HG03175 (cell line): ENCODE measurements at regions not wholly inside any gene's neighbourhood (a gene's known extent, or its start where the extent isn't known, plus 50 kb on each side); places are given as distances from the start of the nearest gene placed in this dataset.

Source experiments
- ATAC-seq: cut with Tn5 transposase; IDR thresholded peaks from one replicate; pipeline ENCODE4 v1.9.1; 2021; ENCODE audit warnings: mild to moderate bottlenecking, moderate library complexity; ENCODE audit not compliant: unreplicated experiment

- ATAC-seq, result no peak
Observed at GRCh38 chr1:62978741-62979140, 194.8 kb downstream of the ATG4C start.

DNA sequence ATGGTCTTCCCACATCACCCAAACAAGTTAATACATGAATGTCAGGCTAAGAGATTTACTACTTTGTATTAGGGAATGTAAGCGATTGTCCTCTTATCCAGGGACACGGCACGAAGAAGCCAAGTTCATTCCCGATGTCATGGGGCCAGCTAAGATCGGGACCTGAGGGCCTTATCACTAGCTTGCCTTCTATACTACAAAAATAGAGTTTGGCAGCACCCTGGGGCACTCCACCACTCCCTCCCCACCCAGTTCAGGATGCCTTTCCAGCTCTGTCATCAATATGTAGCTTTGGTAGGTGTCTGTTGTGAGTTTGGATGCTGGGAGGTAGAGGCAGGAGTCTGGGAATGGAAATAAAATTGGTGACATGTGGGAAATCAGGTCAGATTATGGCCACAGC, 197.5 kb downstream of the ATG4C start:
- no peak for ATAC-seq

GRCh38 chr1:62988867-62989266, 204.9 kb downstream of the ATG4C start:
- ATAC-seq, result no peak

GRCh38 chr1:62989497-62989896, 205.6 kb downstream of the ATG4C start:
- ATAC-seq, result no peak

DNA sequence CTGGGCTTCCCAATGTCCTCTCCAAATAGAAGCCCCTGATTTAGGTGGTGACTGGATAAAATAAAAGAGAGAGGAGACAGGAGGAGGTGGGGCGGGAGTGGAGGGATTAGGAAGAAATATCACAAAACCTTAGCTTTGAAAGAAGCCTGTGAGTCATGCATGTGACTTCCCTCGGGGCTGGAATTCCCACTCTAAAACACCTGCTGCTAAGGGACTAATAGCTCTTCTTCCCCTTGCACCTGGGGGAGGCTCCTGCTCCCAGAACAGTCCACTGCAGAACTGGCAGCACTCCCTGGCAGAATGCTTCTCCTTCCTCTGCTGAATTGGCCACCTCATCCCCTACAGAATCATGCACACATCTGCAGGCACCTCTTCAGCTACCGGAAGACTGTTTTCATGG, 207.2 kb downstream of the ATG4C start:
- ATAC-seq, result no peak

GRCh38 chr1:62993844-62994243, 209.9 kb downstream of the ATG4C start:
- ATAC-seq, result no peak

- no peak for ATAC-seq
Observed at GRCh38 chr1:62995173-62995572, 211.2 kb downstream of the ATG4C start.

- no peak for ATAC-seq
Observed at GRCh38 chr1:62997884-62998283, 214.0 kb downstream of the ATG4C start.

- no peak for ATAC-seq
Observed at GRCh38 chr1:62998845-62999649, 215.1 kb downstream of the ATG4C start.

DNA sequence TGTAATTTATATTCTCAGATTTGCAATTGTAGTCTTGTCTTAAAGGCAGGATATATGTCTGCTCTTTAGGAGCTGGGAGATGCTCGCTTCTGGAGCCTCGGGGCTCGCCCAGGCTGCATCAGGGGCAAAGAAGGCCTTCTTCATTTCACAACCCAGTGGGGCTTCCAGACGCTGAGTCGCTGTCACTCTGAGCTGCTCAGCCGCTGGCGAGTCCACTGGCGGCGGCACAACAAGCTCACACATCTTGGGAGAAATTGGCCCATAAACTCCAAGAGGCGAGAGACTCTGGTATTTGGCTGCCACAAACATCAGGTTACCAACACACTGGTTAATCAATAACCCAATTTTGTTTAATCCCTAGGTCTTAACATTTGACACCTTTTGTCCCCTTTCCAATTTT, 216.6 kb downstream of the ATG4C start:
- no peak for ATAC-seq

DNA sequence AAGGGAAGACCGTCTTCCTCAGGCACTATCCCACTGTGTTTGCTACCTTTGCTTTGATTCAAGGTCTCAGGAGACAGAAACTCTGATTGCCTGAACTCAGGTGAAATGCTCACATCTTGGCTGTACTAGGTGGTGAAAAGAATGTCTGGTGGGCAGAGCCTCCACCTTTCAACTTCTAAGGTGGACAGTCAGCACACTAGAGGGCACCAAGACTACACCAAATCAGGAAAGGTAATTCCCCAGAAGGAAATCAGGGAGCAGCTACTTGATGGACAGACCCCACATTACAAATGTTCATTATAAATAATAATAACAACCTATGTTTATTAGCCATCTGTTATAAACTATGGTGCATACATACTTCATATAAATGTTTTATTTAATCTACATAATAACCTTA, 220.9 kb downstream of the ATG4C start:
- no peak for ATAC-seq

DNA sequence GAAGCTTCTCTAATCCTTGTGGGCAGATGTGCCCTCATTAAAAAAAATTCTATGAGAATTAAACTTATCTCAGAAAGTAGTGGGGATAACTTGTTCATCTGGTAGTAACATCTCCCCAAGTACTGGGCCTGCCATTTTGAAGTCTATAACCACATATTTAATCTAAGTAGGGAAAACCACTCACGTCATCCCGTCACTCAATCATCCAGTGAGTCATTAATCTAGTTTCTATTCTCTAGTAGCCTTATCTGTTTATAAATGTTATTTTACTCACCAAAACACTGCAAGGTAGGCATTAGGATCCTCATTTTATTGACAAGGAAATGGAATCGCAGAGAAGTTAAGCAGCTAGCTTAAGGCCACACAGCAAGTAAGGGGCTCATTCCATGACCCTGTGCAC, 221.9 kb downstream of the ATG4C start:
- ATAC-seq, result no peak

GRCh38 chr1:63009421-63009820, 225.5 kb downstream of the ATG4C start:
- no peak for ATAC-seq

DNA sequence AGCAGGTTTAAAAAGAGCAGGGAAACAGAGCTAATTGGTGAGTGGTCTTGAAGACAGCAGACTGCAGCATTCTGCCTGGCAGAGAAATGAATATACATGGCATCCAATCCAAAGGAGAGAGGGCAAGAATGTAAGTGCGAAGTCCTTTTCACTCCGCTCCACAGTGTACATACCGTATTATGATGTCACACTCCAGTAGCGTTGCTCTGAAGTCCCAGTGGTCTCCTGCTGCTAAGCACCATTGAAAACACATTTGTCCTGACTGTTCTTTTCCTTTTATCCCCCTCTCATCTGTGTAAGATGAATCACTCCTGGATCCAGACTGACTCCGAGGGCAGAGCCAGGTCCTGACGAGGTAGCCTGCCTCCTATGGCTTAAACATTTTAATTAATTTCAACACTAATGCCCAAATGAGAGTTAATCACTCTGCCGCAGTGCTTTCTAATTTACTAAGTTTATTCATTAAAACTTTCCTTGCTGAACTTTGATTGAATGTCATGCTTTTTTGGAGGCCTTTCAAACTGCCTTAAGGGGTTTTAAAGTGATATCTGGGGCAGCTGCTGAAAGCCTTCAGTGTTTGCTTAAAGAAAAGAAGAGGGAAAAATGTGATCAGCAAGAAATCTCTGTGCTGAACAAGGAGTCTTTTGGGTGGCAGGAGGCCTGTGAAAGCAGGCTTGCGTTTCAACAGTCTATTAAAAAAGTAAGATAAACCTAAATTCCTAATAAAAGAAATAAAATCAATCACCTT, 227.2 kb downstream of the ATG4C start:
- no peak for ATAC-seq

GRCh38 chr1:63012339-63012738, 228.4 kb downstream of the ATG4C start:
- no peak for ATAC-seq

- ATAC-seq, result no peak
Observed at GRCh38 chr1:63014267-63014666, 230.3 kb downstream of the ATG4C start.

GRCh38 chr1:63022319-63022718, 238.4 kb downstream of the ATG4C start:
- ATAC-seq, result no peak

DNA sequence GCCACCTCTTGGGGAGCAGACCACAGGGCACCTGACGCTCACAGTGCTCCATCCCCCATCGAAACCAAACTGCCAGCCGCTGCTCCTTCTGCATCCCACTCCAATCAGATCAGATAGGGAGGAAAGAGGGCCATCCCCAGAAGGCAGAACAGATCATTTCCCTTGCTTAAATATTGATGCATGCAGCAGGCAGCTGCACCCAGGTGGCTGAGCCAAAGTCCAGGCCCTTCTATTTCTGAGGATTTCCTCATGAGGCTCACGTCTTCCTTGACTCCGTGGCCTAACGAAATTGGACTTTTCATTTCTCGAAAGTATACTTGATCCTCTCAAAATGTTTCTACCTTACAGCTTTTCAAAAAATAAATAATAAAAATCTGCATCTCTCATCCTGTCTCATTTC, 239.2 kb downstream of the ATG4C start:
- no peak for ATAC-seq

DNA sequence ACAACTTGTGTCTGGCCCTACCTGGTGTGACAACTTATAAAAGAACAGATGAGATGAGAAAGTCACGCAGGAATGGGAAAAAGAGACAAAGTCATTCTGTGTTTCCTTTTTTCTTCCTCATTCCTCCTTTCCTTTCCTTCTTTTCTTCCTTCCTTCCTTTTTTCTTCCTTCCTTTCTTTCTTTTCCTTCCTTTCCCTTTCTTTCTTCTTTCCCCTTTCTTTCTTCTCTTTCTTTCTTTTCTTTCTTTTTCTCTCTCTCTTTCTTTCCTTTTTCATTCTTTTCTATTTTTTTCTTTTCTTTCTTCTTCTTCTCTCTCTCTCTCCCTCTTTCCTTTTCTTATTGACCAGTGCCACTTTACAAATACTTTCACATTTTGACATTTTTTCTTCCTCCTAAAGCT, 239.7 kb downstream of the ATG4C start:
- no peak for ATAC-seq

GRCh38 chr1:63024132-63024531, 240.2 kb downstream of the ATG4C start:
- no peak for ATAC-seq

DNA sequence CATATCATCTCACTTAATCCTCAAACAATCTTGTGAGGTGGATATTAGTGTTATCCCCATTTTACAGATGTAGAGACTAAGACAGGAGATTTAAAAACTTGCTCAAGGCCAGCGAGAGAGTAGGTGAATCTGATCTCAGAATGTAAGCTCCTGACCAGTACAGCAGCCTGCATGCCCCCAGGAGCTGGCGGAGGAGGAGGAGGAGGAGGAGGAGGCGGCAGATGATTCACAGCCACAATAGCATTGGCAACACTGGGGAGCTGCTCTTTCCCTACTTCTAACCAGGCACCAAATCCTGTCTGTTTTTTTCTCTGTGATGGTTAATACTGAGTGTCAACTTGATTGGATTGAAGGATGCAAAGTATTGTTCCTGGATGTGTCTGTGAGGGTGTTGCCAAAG, 243.2 kb downstream of the ATG4C start:
- no peak for ATAC-seq

DNA sequence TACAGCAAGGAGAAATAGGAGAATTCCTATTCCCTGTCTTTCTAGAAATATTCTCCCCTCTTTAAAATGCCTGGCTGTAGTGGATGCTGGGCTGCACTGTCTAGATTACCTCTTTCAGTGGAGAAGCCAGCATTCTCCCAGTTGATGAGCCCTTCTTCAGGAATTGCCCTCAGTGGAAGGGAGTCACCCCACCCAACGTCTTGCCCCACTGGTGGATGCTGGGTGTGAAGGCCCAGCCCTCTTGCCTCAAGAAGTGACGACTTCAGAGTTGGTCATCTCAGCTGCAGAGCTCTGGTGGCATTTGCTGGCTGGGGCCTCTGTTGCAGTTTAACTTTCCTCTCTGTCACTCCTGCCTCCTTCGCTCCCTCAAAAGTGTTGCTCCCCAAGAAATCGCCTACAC, 248.2 kb downstream of the ATG4C start:
- ATAC-seq, result no peak
